ENCODE measurements at regions not wholly inside any gene's neighbourhood (a gene's known extent, or its start where the extent isn't known, plus 50 kb on each side); places are given as distances from the start of the nearest gene placed in this dataset.

GRCh38 chr13:79090552-79091124 is 315.4 kb downstream of the RBM26 start:
- DNase-seq (ENCODE audit: extremely low read depth, low read depth), result no peak

- DNase-seq (ENCODE audit: extremely low read depth, low read depth), result no peak
Observed at GRCh38 chr13:79084802-79085424, 321.1 kb downstream of the RBM26 start.

GRCh38 chr13:79081942-79082341 is 324.1 kb downstream of the RBM26 start:
- no peak for DNase-seq (ENCODE audit: extremely low read depth, low read depth)

- DNase-seq (ENCODE audit: extremely low read depth, low read depth), result no peak
Observed at GRCh38 chr13:79079351-79079839, 326.7 kb downstream of the RBM26 start.

- no peak for DNase-seq (ENCODE audit: extremely low read depth, low read depth)
Observed at GRCh38 chr13:79075703-79076102, 330.4 kb downstream of the RBM26 start.

GRCh38 chr13:79070343-79070974 is 335.6 kb downstream of the RBM26 start:
- DNase-seq (ENCODE audit: extremely low read depth, low read depth), result no peak

GRCh38 chr13:79062291-79062690 is 343.8 kb downstream of the RBM26 start:
- DNase-seq (ENCODE audit: extremely low read depth, low read depth), result no peak

GRCh38 chr13:79060216-79060615 is 345.8 kb downstream of the RBM26 start:
- DNase-seq (ENCODE audit: extremely low read depth, low read depth), result no peak

GRCh38 chr13:79056706-79057105 is 349.3 kb downstream of the RBM26 start:
- no peak for DNase-seq (ENCODE audit: extremely low read depth, low read depth)

GRCh38 chr13:79051472-79051871 is 354.6 kb downstream of the RBM26 start:
- no peak for DNase-seq (ENCODE audit: extremely low read depth, low read depth)

GRCh38 chr13:79044415-79044814 is 361.6 kb downstream of the RBM26 start:
- DNase-seq (ENCODE audit: extremely low read depth, low read depth), result no peak

GRCh38 chr13:79043208-79043607 is 362.8 kb downstream of the RBM26 start:
- DNase-seq (ENCODE audit: extremely low read depth, low read depth), result no peak

- DNase-seq (ENCODE audit: extremely low read depth, low read depth), result no peak
Observed at GRCh38 chr13:79037197-79037596, 368.9 kb downstream of the RBM26 start.

GRCh38 chr13:79034341-79034740 is 371.7 kb downstream of the RBM26 start:
- no peak for DNase-seq (ENCODE audit: extremely low read depth, low read depth)

GRCh38 chr13:79030513-79030912 is 371.6 kb upstream of the OBI1 start:
- DNase-seq (ENCODE audit: extremely low read depth, low read depth), result no peak

GRCh38 chr13:79018166-79018565 is 359.2 kb upstream of the OBI1 start:
- no peak for DNase-seq (ENCODE audit: extremely low read depth, low read depth)

GRCh38 chr13:79011179-79011578 is 352.2 kb upstream of the OBI1 start:
- DNase-seq (ENCODE audit: extremely low read depth, low read depth), result no peak

GRCh38 chr13:79003989-79004898 is 345.3 kb upstream of the OBI1 start:
- no peak for DNase-seq (ENCODE audit: extremely low read depth, low read depth)

GRCh38 chr13:78999494-78999893 is 340.5 kb upstream of the OBI1 start:
- DNase-seq (ENCODE audit: extremely low read depth, low read depth), result no peak

GRCh38 chr13:78998630-78999315 is 339.8 kb upstream of the OBI1 start:
- no peak for DNase-seq (ENCODE audit: extremely low read depth, low read depth)
